Liver (tissue), 7 donors: ENCODE measurements at regions not wholly inside any gene's neighbourhood (a gene's known extent, or its start where the extent isn't known, plus 50 kb on each side); places are given as distances from the start of the nearest gene placed in this dataset.
A peak's percentile ranks its signal among the peaks of the same experiment; 100 is the strongest.

Source experiments
- DNase-seq: peaks from one replicate; pipeline ENCODE4 v3.0.0-alpha.2; 2017; ENCODE audit warnings: low spot score
- H3K27ac ChIP-seq, 2 donors: one replicate each; pipeline ENCODE4 v1.7.0; 2013; ENCODE audit warnings: inconsistent platforms in 2 of 2, low read length in 2 of 2, control low read depth in 1 of 2, low read depth in 1 of 2, mild to moderate bottlenecking in 1 of 2
- H3K27me3 ChIP-seq, 4 donors: one replicate each; pipeline versions ENCODE4 v1.6.1 to v1.7.0; 2013; ENCODE audit warnings: low read length in 3 of 4, inconsistent platforms in 1 of 4, mild to moderate bottlenecking in 1 of 4, moderate library complexity in 1 of 4; ENCODE audit not compliant: control insufficient read depth in 4 of 4, insufficient read depth in 4 of 4
- H3K36me3 ChIP-seq, 4 donors: one replicate each; pipeline versions ENCODE4 v1.6.1 to v1.7.0; 2013; ENCODE audit warnings: low read length in 3 of 4, mild to moderate bottlenecking in 3 of 4, low read depth in 1 of 4, moderate library complexity in 1 of 4; ENCODE audit not compliant: control insufficient read depth in 4 of 4, insufficient read depth in 3 of 4
- H3K4me1 ChIP-seq, 4 donors: one replicate each; pipeline versions ENCODE4 v1.6.1 to v1.7.0; 2013; ENCODE audit warnings: low read length in 3 of 4, mild to moderate bottlenecking in 3 of 4, moderate library complexity in 1 of 4; ENCODE audit not compliant: control insufficient read depth in 4 of 4, insufficient read depth in 4 of 4
- H3K4me3 ChIP-seq, 3 donors: one replicate each; pipeline versions ENCODE4 v1.6.1 to v1.7.0; 2013; ENCODE audit warnings: low read length in 3 of 3, control low read depth in 1 of 3, low read depth in 1 of 3, mild to moderate bottlenecking in 1 of 3
- H3K9ac ChIP-seq, 2 donors: one replicate each; pipeline ENCODE4 v1.7.0; 2013; ENCODE audit warnings: low read length in 2 of 2, mild to moderate bottlenecking in 2 of 2, moderate library complexity in 2 of 2, control low read depth in 1 of 2, low read depth in 1 of 2
- H3K9me3 ChIP-seq, 4 donors: one replicate each; pipeline versions ENCODE4 v1.6.1 to v1.7.0; 2013; ENCODE audit warnings: low read length in 3 of 4; ENCODE audit not compliant: control insufficient read depth in 4 of 4
- FOXA2 ChIP-seq: IDR thresholded peaks from 2 replicates; pipeline ENCODE4 v1.6.1; 2016; ENCODE audit warnings: antibody characterized with exemption
- JUND ChIP-seq, 2 donors: IDR thresholded peaks; 2 replicates each; pipeline ENCODE4 v1.6.1; 2016; ENCODE audit warnings: antibody characterized with exemption in 2 of 2
- NR2F2 ChIP-seq: IDR thresholded peaks from 2 replicates; pipeline ENCODE4 v1.6.1; 2016; ENCODE audit warnings: antibody characterized with exemption
- RAD21 ChIP-seq, 2 donors: IDR thresholded peaks; 2 replicates each; pipeline ENCODE4 v1.6.1; 2016; ENCODE audit warnings: antibody characterized with exemption in 2 of 2, mild to moderate bottlenecking in 2 of 2
- RXRA ChIP-seq, 2 donors: IDR thresholded peaks; 2 replicates each; pipeline ENCODE4 v1.6.1; 2017 to 2018; ENCODE audit warnings: antibody characterized with exemption in 2 of 2, mild to moderate bottlenecking in 1 of 2
- SP1 ChIP-seq: IDR thresholded peaks from 2 replicates; pipeline ENCODE4 v1.6.1; 2018; ENCODE audit warnings: antibody characterized with exemption, mild to moderate bottlenecking
- TAF1 ChIP-seq: conservative IDR thresholded peaks from 2 replicates; pipeline ENCODE4 v1.6.1; 2016; ENCODE audit warnings: antibody characterized with exemption, mild to moderate bottlenecking
- YY1 ChIP-seq: IDR thresholded peaks from 2 replicates; pipeline ENCODE4 v1.6.1; 2016; ENCODE audit warnings: antibody characterized with exemption, mild to moderate bottlenecking
- WGBS: extraction: QIAGEN DNeasy Blood & Tissue Kit; methylation state at CpG from one replicate; pipeline ENCODE4 v1.1.7; 2013; 5-methylcytosine and 5-hydroxymethylcytosine counted together
- TF ChIP-seq, protein P1 (sequence below): IDR thresholded peaks from 2 replicates; pipeline ENCODE4 v1.6.1; 2016; ENCODE audit warnings: antibody characterized with exemption
- TF ChIP-seq, protein P2 (sequence below): IDR thresholded peaks from 2 replicates; pipeline ENCODE4 v1.6.1; 2016; ENCODE audit warnings: antibody characterized with exemption, mild to moderate bottlenecking
- donor health status: healthy.
- donor health status: healthy.
- donor health status: healthy.
- donor health status: healthy.

DNA sequence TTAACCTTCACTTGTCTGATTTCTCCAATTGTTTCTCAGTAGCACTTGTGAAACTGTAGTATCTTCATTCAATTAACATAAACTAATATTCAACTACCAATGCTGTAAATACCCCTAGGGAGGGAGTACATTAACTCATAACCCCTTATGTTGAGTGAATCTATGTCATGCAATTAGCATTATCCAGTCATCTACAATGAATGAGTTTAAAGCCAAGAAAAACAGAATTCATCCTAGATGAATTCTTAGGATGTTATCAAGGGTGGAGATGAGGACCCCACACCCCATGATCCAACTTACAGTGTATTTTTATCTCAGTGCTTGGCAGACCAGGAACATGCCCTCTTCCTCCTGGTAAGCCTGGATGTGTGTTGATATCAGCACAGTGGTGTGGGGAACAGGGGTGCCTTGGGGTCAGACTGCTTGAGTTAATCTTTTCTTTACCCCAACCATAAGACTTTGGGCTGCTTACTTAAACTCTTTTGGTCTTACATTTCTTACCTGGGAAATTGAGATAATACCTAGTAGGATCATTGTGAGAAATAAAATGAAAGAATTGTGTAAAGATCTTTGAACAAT, 62.1 kb upstream of the SCOC start:
- H3K36me3 ChIP-seq, result no peaks in the 10 kb centered on the region
- no peaks in the 10 kb centered on the region for H3K9me3 ChIP-seq
- H3K27me3 ChIP-seq, result no peaks in the 10 kb centered on the region
- H3K4me3 ChIP-seq, result no peak overlapping the region
- no peak overlapping the region for H3K27ac ChIP-seq
- no peaks in the 10 kb centered on the region for H3K4me1 ChIP-seq
- H3K9ac ChIP-seq, result no peak overlapping the region
- no peak for TF ChIP-seq JUND (IDR thresholded peaks at IDR 0.05)
- DNase-seq, result no peak

DNA sequence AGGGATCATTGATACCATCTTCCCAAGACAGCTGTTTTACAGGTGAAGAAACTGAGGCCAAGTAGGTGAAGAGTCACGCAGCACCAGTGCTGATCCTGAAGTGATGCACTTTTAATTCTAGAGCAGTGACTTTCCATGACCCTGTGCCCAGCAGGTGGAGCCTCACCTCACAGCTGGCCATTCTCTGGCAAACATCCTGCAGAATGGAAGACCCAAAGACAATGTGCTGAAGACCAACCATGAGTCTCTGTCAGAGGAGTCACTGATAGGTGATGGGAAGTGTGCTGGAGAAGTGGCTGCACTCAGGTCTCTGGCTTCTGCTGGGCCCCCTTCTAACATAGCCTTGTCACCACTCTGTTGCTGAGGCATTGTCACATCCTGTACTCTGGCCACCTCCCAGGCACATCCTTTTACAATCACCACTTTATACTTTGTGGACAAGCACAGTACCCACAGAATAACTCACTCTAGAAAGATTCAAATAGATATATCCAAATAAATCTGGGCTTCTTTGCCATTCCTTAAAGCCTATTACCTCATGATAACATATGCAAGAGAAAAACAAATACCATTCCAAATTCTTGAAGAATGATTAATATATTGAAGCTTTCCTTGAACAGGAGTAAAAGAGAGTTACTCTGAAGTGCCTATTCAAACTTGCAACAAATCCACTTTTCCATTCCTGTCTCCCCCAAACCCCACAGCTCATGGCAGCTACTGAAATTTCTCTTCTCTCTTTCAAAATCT, 64.1 kb upstream of the SCOC start:
- Histone ChIP-seq H3K9ac (no peak overlapping the region), H3K27me3 (no peaks in the 10 kb centered on the region), H3K9me3 (no peaks in the 10 kb centered on the region), H3K36me3 (no peaks in the 10 kb centered on the region), H3K27ac (peak overlapping the region in 1 of 2 donors; percentile 35), H3K4me1 (no peaks in the 10 kb centered on the region), H3K4me3 (no peak overlapping the region)
- 93% methylated on average over 1 of the region's 1 CpG for WGBS
- DNase-seq, result no peak
- peak in 1 of 2 donors; percentile 4 for TF ChIP-seq RAD21 (IDR thresholded peaks at IDR 0.05)
- TF ChIP-seq TAF1, result no peak

- H3K9ac ChIP-seq, result no peak overlapping the region
- DNase-seq, result no peak
- no peaks in the 10 kb centered on the region for H3K36me3 ChIP-seq
- TF ChIP-seq NR2F2 (peak; percentile 70), RXRA (IDR thresholded peaks at IDR 0.05) (peak; percentile 54 to 56), TAF1 (no peak), SP1 (peak; percentile 54), YY1 (no peak), RAD21 (IDR thresholded peaks at IDR 0.05) (no peak), JUND (IDR thresholded peaks at IDR 0.05) (peak; percentile 49 to 55), FOXA2 (no peak)
- TF ChIP-seq, protein P1, sequence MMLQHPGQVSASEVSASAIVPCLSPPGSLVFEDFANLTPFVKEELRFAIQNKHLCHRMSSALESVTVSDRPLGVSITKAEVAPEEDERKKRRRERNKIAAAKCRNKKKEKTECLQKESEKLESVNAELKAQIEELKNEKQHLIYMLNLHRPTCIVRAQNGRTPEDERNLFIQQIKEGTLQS, result no peak
- TF ChIP-seq, protein P2, sequence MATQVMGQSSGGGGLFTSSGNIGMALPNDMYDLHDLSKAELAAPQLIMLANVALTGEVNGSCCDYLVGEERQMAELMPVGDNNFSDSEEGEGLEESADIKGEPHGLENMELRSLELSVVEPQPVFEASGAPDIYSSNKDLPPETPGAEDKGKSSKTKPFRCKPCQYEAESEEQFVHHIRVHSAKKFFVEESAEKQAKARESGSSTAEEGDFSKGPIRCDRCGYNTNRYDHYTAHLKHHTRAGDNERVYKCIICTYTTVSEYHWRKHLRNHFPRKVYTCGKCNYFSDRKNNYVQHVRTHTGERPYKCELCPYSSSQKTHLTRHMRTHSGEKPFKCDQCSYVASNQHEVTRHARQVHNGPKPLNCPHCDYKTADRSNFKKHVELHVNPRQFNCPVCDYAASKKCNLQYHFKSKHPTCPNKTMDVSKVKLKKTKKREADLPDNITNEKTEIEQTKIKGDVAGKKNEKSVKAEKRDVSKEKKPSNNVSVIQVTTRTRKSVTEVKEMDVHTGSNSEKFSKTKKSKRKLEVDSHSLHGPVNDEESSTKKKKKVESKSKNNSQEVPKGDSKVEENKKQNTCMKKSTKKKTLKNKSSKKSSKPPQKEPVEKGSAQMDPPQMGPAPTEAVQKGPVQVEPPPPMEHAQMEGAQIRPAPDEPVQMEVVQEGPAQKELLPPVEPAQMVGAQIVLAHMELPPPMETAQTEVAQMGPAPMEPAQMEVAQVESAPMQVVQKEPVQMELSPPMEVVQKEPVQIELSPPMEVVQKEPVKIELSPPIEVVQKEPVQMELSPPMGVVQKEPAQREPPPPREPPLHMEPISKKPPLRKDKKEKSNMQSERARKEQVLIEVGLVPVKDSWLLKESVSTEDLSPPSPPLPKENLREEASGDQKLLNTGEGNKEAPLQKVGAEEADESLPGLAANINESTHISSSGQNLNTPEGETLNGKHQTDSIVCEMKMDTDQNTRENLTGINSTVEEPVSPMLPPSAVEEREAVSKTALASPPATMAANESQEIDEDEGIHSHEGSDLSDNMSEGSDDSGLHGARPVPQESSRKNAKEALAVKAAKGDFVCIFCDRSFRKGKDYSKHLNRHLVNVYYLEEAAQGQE, result no peak
- no peaks in the 10 kb centered on the region for H3K9me3 ChIP-seq
- H3K4me3 ChIP-seq, result no peak overlapping the region
- H3K27ac ChIP-seq, result peak overlapping the region; percentile 35 to 54
- H3K4me1 ChIP-seq, result no peaks in the 10 kb centered on the region
- H3K27me3 ChIP-seq, result no peaks in the 10 kb centered on the region
- 79% methylated on average over 11 of the region's 11 CpGs for WGBS
Observed at GRCh38 chr4:140308366-140309123, 64.9 kb upstream of the SCOC start.
